ENCODE measurements at regions not wholly inside any gene's neighbourhood (a gene's known extent, or its start where the extent isn't known, plus 50 kb on each side); places are given as distances from the start of the nearest gene placed in this dataset.

DNA sequence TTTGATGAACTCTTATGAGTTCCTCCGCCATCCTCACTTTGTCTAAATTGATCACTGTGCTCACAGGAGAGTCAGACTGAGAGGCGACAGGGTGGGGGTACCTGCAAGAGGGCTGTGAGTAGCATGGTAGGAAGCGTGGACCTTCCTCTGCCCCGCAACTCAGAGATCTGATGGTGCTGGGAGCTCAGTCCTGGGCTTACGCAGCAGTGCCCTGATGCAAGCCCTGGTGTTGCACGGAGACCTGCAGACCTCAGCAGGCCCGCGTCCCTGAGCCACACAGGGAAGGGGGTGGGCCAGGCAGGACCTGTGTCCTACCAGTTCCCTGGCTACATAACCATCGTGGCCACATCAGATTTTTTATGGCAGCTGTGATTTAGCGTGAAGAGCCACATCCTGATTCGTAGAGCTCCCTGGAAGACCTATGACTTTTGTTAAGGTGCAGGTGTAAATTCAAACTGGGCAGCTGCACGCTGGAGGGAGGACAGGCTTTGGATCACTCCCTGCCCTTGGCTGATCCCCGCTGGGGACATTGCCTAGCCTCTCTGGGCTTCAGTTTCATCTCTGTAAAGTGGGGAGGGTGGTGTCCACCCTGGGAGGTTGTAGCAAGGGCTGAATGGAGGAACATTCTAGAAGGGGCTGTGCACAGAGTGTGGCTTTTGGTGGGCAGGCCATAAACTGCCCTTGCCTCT is 176.1 kb downstream of the KLF13 start:
- Histone ChIP-seq H3K4me3 (ENCODE audit: low read length in 2 of 2) (no peak overlapping the region), H3K23ac (ENCODE audit: low read depth, low read length, poor library complexity) (no peak overlapping the region), H2BK12ac (ENCODE audit: low read length) (no peak overlapping the region), H3K27ac (replicated peaks; ENCODE audit: low read length) (no peak overlapping the region), H3K9ac (ENCODE audit: low read depth, low read length, poor library complexity) (peak overlapping the region; percentile 39), H2AFZ (ENCODE audit: low read length) (no peak overlapping the region), H3K79me1 (ENCODE audit: low read depth, low read length) (no peaks in the 10 kb centered on the region), H3K4me2 (ENCODE audit: insufficient read depth, low read length, poor library complexity, severe bottlenecking) (no peak overlapping the region), H2AK5ac (ENCODE audit: low read depth, low read length) (no peak overlapping the region), H4K91ac (ENCODE audit: low read depth, low read length, poor library complexity) (no peak overlapping the region), H3K14ac (ENCODE audit: low read length) (peak overlapping the region; percentile 65), H2BK15ac (ENCODE audit: low read length) (no peak overlapping the region), H3K4ac (ENCODE audit: low read length) (no peak overlapping the region), H3K27me3 (ENCODE audit: control insufficient read depth in 3 of 3, insufficient read depth in 3 of 3, low read depth in 1 of 3, low read length in 3 of 3) (no peaks in the 10 kb centered on the region), H3K4me1 (ENCODE audit: control insufficient read depth in 2 of 2, insufficient read depth in 1 of 2, low read depth in 1 of 2, low read length in 2 of 2) (peaks cover 0 to 7% of the 10 kb centered on the region in 2 donors), H3K36me3 (replicated peaks in 1 of 2; ENCODE audit: control insufficient read depth in 2 of 2, insufficient read depth in 2 of 2, low read length in 2 of 2) (no peaks in the 10 kb centered on the region), H4K8ac (ENCODE audit: low read depth, low read length) (no peak overlapping the region), H3K18ac (ENCODE audit: low read length) (peak overlapping the region; percentile 73), H2BK5ac (ENCODE audit: low read length) (no peak overlapping the region), H2BK120ac (ENCODE audit: low read depth, low read length) (no peak overlapping the region), H3K9me3 (replicated peaks in 1 of 2; ENCODE audit: control insufficient read depth in 2 of 2, insufficient read depth in 1 of 2, low read depth in 1 of 2, low read length in 2 of 2) (no peaks in the 10 kb centered on the region)
- no peak for DNase-seq (ENCODE audit: low spot score)
- no CpG with 5 or more reads among the region's 13 CpGs for WGBS, 2 donors (ENCODE audit: extremely low coverage in 2 of 2, insufficient read length in 2 of 2, insufficient replicate concordance in 1 of 2)

GRCh38 chr15:31503256-31503655 is 176.6 kb downstream of the KLF13 start:
- no peaks in the 10 kb centered on the region for H3K36me3 ChIP-seq (replicated peaks in 1 of 2; ENCODE audit: control insufficient read depth in 2 of 2, insufficient read depth in 2 of 2, low read length in 2 of 2)
- H3K27me3 ChIP-seq (ENCODE audit: control insufficient read depth in 3 of 3, insufficient read depth in 3 of 3, low read depth in 1 of 3, low read length in 3 of 3) = no peaks in the 10 kb centered on the region
- H2BK15ac ChIP-seq (ENCODE audit: low read length) = no peak overlapping the region
- no peaks in the 10 kb centered on the region for H3K9me3 ChIP-seq (replicated peaks in 1 of 2; ENCODE audit: control insufficient read depth in 2 of 2, insufficient read depth in 1 of 2, low read depth in 1 of 2, low read length in 2 of 2)
- DNase-seq (ENCODE audit: low spot score) = no peak
- H2AK5ac ChIP-seq (ENCODE audit: low read depth, low read length) = no peak overlapping the region
- no peak overlapping the region for H3K23ac ChIP-seq (ENCODE audit: low read depth, low read length, poor library complexity)
- WGBS, 2 donors (ENCODE audit: extremely low coverage in 2 of 2, insufficient read length in 2 of 2, insufficient replicate concordance in 1 of 2) = no CpG with 5 or more reads among the region's 6 CpGs
- no peak overlapping the region for H4K8ac ChIP-seq (ENCODE audit: low read depth, low read length)
- H4K91ac ChIP-seq (ENCODE audit: low read depth, low read length, poor library complexity) = no peak overlapping the region
- H2AFZ ChIP-seq (ENCODE audit: low read length) = no peak overlapping the region
- H3K14ac ChIP-seq (ENCODE audit: low read length) = no peak overlapping the region
- H3K4me1 ChIP-seq (ENCODE audit: control insufficient read depth in 2 of 2, insufficient read depth in 1 of 2, low read depth in 1 of 2, low read length in 2 of 2) = peaks cover 0 to 7% of the 10 kb centered on the region in 2 donors
- H3K79me1 ChIP-seq (ENCODE audit: low read depth, low read length) = no peaks in the 10 kb centered on the region
- no peak overlapping the region for H3K27ac ChIP-seq (replicated peaks; ENCODE audit: low read length)
- no peak overlapping the region for H3K4ac ChIP-seq (ENCODE audit: low read length)
- H2BK12ac ChIP-seq (ENCODE audit: low read length) = no peak overlapping the region
- no peak overlapping the region for H3K4me3 ChIP-seq (ENCODE audit: low read length in 2 of 2)
- no peak overlapping the region for H2BK5ac ChIP-seq (ENCODE audit: low read length)
- H2BK120ac ChIP-seq (ENCODE audit: low read depth, low read length) = no peak overlapping the region
- no peak overlapping the region for H3K9ac ChIP-seq (ENCODE audit: low read depth, low read length, poor library complexity)
- H3K18ac ChIP-seq (ENCODE audit: low read length) = no peak overlapping the region
- H3K4me2 ChIP-seq (ENCODE audit: insufficient read depth, low read length, poor library complexity, severe bottlenecking) = no peak overlapping the region

DNA sequence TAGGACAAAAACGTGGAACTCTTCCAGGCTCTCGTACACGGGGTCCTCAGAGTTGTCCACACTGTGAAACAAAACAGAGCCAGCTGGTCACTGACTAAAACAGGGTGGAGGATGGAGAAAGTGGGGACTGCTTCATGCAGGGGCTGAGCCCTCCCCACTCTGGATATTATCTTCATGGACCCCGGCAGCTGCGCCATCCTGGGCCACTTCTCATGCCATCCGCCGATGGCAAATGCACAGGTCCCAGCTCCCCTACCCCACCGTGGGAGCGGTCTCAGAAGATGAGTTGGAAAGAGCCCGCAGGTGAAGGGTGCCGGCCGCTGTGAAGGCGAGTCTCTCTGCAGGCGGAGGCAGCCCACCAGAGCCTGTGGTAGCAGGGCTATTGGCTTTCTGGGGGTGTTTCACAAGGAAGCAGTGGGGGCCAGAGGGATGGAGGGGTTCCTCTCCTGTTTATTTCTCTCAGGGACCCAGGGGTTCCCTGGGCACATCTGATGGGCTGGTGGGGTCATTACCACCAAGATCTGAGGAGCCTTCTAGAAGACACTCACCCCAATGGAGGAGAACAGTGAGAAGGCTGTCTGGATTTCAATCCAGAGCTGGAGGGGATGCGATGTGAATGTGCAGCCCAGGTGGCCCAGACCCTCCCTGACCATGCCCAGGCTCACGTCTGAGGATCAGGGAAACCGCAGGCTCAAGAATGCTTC is 177.3 kb downstream of the KLF13 start:
- Histone ChIP-seq H2AFZ (ENCODE audit: low read length) (no peak overlapping the region), H2BK120ac (ENCODE audit: low read depth, low read length) (no peak overlapping the region), H3K27me3 (ENCODE audit: control insufficient read depth in 3 of 3, insufficient read depth in 3 of 3, low read depth in 1 of 3, low read length in 3 of 3) (no peaks in the 10 kb centered on the region), H3K4me2 (ENCODE audit: insufficient read depth, low read length, poor library complexity, severe bottlenecking) (peak overlapping the region; percentile 12), H4K91ac (ENCODE audit: low read depth, low read length, poor library complexity) (no peak overlapping the region), H3K4ac (ENCODE audit: low read length) (no peak overlapping the region), H3K79me1 (ENCODE audit: low read depth, low read length) (no peaks in the 10 kb centered on the region), H2BK15ac (ENCODE audit: low read length) (no peak overlapping the region), H3K9me3 (replicated peaks in 1 of 2; ENCODE audit: control insufficient read depth in 2 of 2, insufficient read depth in 1 of 2, low read depth in 1 of 2, low read length in 2 of 2) (no peaks in the 10 kb centered on the region), H2BK5ac (ENCODE audit: low read length) (no peak overlapping the region), H2AK5ac (ENCODE audit: low read depth, low read length) (peak overlapping the region; percentile 89), H2BK12ac (ENCODE audit: low read length) (no peak overlapping the region), H3K36me3 (replicated peaks in 1 of 2; ENCODE audit: control insufficient read depth in 2 of 2, insufficient read depth in 2 of 2, low read length in 2 of 2) (no peaks in the 10 kb centered on the region), H3K9ac (ENCODE audit: low read depth, low read length, poor library complexity) (no peak overlapping the region), H3K23ac (ENCODE audit: low read depth, low read length, poor library complexity) (no peak overlapping the region), H3K27ac (replicated peaks; ENCODE audit: low read length) (no peak overlapping the region), H3K4me1 (ENCODE audit: control insufficient read depth in 2 of 2, insufficient read depth in 1 of 2, low read depth in 1 of 2, low read length in 2 of 2) (peaks cover 0 to 7% of the 10 kb centered on the region in 2 donors), H3K14ac (ENCODE audit: low read length) (peak overlapping the region; percentile 71), H3K18ac (ENCODE audit: low read length) (peak overlapping the region; percentile 64), H3K4me3 (ENCODE audit: low read length in 2 of 2) (no peak overlapping the region), H4K8ac (ENCODE audit: low read depth, low read length) (no peak overlapping the region)
- no CpG with 5 or more reads among the region's 17 CpGs for WGBS, 2 donors (ENCODE audit: extremely low coverage in 2 of 2, insufficient read length in 2 of 2, insufficient replicate concordance in 1 of 2)
- DNase-seq (ENCODE audit: low spot score) = no peak

DNA sequence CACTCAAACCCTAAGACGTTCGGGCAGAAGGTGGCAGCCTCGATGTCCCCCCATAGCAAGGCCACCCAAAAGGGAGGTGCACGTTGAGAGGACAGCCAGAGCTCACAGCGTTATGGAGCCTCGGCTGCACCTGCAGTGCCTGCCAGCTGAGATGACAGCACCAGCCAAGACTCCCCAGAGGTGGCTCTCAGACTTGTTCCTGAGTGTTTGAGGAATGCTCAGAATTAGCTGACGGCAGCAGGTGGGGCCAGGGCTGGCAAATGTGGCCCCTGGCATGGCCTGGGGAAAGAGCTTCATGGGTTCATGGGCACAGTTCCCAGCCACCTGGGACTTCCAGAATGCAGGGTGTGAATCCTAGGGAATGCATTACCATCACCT is 177.8 kb downstream of the KLF13 start:
- Histone ChIP-seq H2AK5ac (ENCODE audit: low read depth, low read length) (peak overlapping the region; percentile 89), H2BK5ac (ENCODE audit: low read length) (no peak overlapping the region), H2BK15ac (ENCODE audit: low read length) (no peak overlapping the region), H3K18ac (ENCODE audit: low read length) (peak overlapping the region; percentile 64), H3K27ac (replicated peaks; ENCODE audit: low read length) (no peak overlapping the region), H2AFZ (ENCODE audit: low read length) (no peak overlapping the region), H2BK12ac (ENCODE audit: low read length) (no peak overlapping the region), H3K27me3 (ENCODE audit: control insufficient read depth in 3 of 3, insufficient read depth in 3 of 3, low read depth in 1 of 3, low read length in 3 of 3) (no peaks in the 10 kb centered on the region), H3K4ac (ENCODE audit: low read length) (no peak overlapping the region), H4K8ac (ENCODE audit: low read depth, low read length) (no peak overlapping the region), H3K4me2 (ENCODE audit: insufficient read depth, low read length, poor library complexity, severe bottlenecking) (peak overlapping the region; percentile 12), H3K23ac (ENCODE audit: low read depth, low read length, poor library complexity) (no peak overlapping the region), H3K4me1 (ENCODE audit: control insufficient read depth in 2 of 2, insufficient read depth in 1 of 2, low read depth in 1 of 2, low read length in 2 of 2) (peaks cover 0 to 7% of the 10 kb centered on the region in 2 donors), H4K91ac (ENCODE audit: low read depth, low read length, poor library complexity) (no peak overlapping the region), H3K14ac (ENCODE audit: low read length) (peak overlapping the region; percentile 71), H2BK120ac (ENCODE audit: low read depth, low read length) (no peak overlapping the region), H3K36me3 (replicated peaks in 1 of 2; ENCODE audit: control insufficient read depth in 2 of 2, insufficient read depth in 2 of 2, low read length in 2 of 2) (no peaks in the 10 kb centered on the region), H3K4me3 (ENCODE audit: low read length in 2 of 2) (no peak overlapping the region), H3K9ac (ENCODE audit: low read depth, low read length, poor library complexity) (no peak overlapping the region), H3K9me3 (replicated peaks in 1 of 2; ENCODE audit: control insufficient read depth in 2 of 2, insufficient read depth in 1 of 2, low read depth in 1 of 2, low read length in 2 of 2) (no peaks in the 10 kb centered on the region), H3K79me1 (ENCODE audit: low read depth, low read length) (no peaks in the 10 kb centered on the region)
- DNase-seq (ENCODE audit: low spot score) = no peak
- WGBS, 2 donors (ENCODE audit: extremely low coverage in 2 of 2, insufficient read length in 2 of 2, insufficient replicate concordance in 1 of 2) = no CpG with 5 or more reads among the region's 7 CpGs
